HepG2 (cell line): ENCODE measurements at regions not wholly inside any gene's neighbourhood (a gene's known extent, or its start where the extent isn't known, plus 50 kb on each side); places are given as distances from the start of the nearest gene placed in this dataset.

Source experiments
- ATAC-seq: fragments of 200-7000 bp; cut with Tn5 transposase; 3 replicates; pipeline ENCODE4 v1.9.1; 2020; ENCODE audit warnings: mild to moderate bottlenecking, moderate library complexity
- BruUV-seq: library from RNA; stranded (reverse); fragments of 400-500 nt; replicated peaks from 2 replicates; lab custom pipeline; 2021; lab: Mats Ljungman, UMichigan
- CTCF ChIA-PET: fragments of 300-600 bp; formaldehyde crosslinking; extraction: SDS; loops from one replicate; lab custom pipeline; 2021; ENCODE audit warnings: low total read pairs, inconsistent platforms, low intra/inter-chr PET ratio; lab: Yijun Ruan, JAX
- POLR2A ChIA-PET: fragments of 350-600 bp; sonication (Branson Sonifier 250); formaldehyde crosslinking; loops from one replicate; lab custom pipeline; 2020; ENCODE audit warnings: antibody characterized with exemption, inconsistent platforms; lab: Yijun Ruan, JAX
- DNase-seq: peaks from one replicate; pipeline ENCODE4 v3.0.0-alpha.2; 2015; ENCODE audit warnings: low spot score
- FAIRE-seq: peaks from 3 replicates; lab custom pipeline; 2011; peaks lifted over from hg19 to GRCh38; lab: Jason Lieb, UNC
- H2AFZ ChIP-seq: one replicate; pipeline ENCODE4 v1.6.1; 2011; ENCODE audit warnings: low read length, inconsistent platforms
- H3K27ac ChIP-seq: fragments of 300-600 bp; 3 replicates; pipeline ENCODE4 v1.8.0; 2011; ENCODE audit warnings: mixed run types, mild to moderate bottlenecking, mixed read lengths, low read length, inconsistent platforms; ENCODE audit not compliant: insufficient read depth; ENCODE audit errors: extremely low read length
- H3K27me3 ChIP-seq, 2 experiments: fragments of 200-600 bp in 1 of 2; 2 replicates in 1 of 2; 3 replicates in 1 of 2; pipeline versions ENCODE4 v1.6.0 to v1.8.0; 2011; ENCODE audit warnings: low read length in 2 of 2, mild to moderate bottlenecking in 2 of 2, moderate library complexity in 2 of 2, inconsistent platforms in 1 of 2; ENCODE audit not compliant: insufficient read depth in 2 of 2, control insufficient read depth in 1 of 2
- H3K36me3 ChIP-seq, 2 experiments: fragments of 200-600 bp in 1 of 2; replicated peaks in 1 of 2; 2 replicates in 1 of 2; 3 replicates in 1 of 2; pipeline versions ENCODE4 v1.5.1 to v1.8.0; 2011; ENCODE audit warnings: low read length in 2 of 2, inconsistent platforms in 1 of 2; ENCODE audit not compliant: insufficient read depth in 2 of 2, control insufficient read depth in 1 of 2
- H3K4me1 ChIP-seq: 2 replicates; pipeline ENCODE4 v1.5.1; 2012; ENCODE audit warnings: low read length, inconsistent platforms; ENCODE audit not compliant: insufficient read depth
- H3K4me2 ChIP-seq: 2 replicates; pipeline ENCODE4 v1.6.0; 2011; ENCODE audit warnings: low read depth, low read length, inconsistent platforms
- H3K4me3 ChIP-seq, 3 experiments: fragments of 200-600 bp in 1 of 3; sonication (generic), shearing (Covaris generic) in 1 of 3; replicated peaks in 1 of 3; 2 replicates each; pipeline ENCODE4 v1.5.1; 2011 to 2016; ENCODE audit warnings: low read length in 3 of 3, inconsistent platforms in 2 of 3, low read depth in 2 of 3, mild to moderate bottlenecking in 2 of 3, control low read depth in 1 of 3, mixed read lengths in 1 of 3; ENCODE audit not compliant: insufficient read depth in 1 of 3
- H3K79me2 ChIP-seq: one replicate; pipeline ENCODE4 v1.6.1; 2011; ENCODE audit warnings: low read length, inconsistent platforms; ENCODE audit not compliant: insufficient read depth
- H3K9ac ChIP-seq: 2 replicates; pipeline ENCODE4 v1.6.0; 2011; ENCODE audit warnings: mild to moderate bottlenecking, low read depth, low read length, inconsistent platforms; ENCODE audit not compliant: insufficient read depth
- H3K9me3 ChIP-seq: 2 replicates; pipeline ENCODE4 v1.5.1; 2012; ENCODE audit warnings: mild to moderate bottlenecking, low read length
- H4K20me1 ChIP-seq: 2 replicates; pipeline ENCODE4 v1.6.0; 2011; ENCODE audit warnings: inconsistent platforms, mild to moderate bottlenecking, low read length, moderate library complexity; ENCODE audit not compliant: insufficient read depth
- ATRX ChIP-seq: sonication (generic); formaldehyde crosslinking; IDR thresholded peaks from 2 replicates; pipeline ENCODE4 v1.4.0; 2020; ENCODE audit warnings: missing genetic modification reagents, borderline replicate concordance
- CREB3 ChIP-seq: sonication (generic); formaldehyde crosslinking; IDR thresholded peaks from 2 replicates; pipeline ENCODE4 v1.5.0; 2020; ENCODE audit warnings: missing genetic modification reagents
- EZH2 ChIP-seq: conservative IDR thresholded peaks from 2 replicates; pipeline ENCODE4 v1.6.1; 2012; ENCODE audit warnings: mild to moderate bottlenecking, low read depth, low read length, moderate library complexity
- HIVEP1 ChIP-seq: sonication (generic); formaldehyde crosslinking; IDR thresholded peaks from 2 replicates; pipeline ENCODE4 v1.4.0; 2020; ENCODE audit warnings: mild to moderate bottlenecking, missing genetic modification reagents
- HOXA3 ChIP-seq: sonication (generic); formaldehyde crosslinking; IDR thresholded peaks from 2 replicates; pipeline ENCODE4 v1.5.0; 2020; ENCODE audit warnings: missing genetic modification reagents
- MAFG ChIP-seq: sonication (generic); formaldehyde crosslinking; IDR thresholded peaks from 2 replicates; pipeline ENCODE4 v1.5.1; 2020; ENCODE audit warnings: mild to moderate bottlenecking, missing genetic modification reagents
- NR0B2 ChIP-seq: sonication (generic); formaldehyde crosslinking; IDR thresholded peaks from 2 replicates; pipeline ENCODE4 v1.4.0; 2020; ENCODE audit warnings: mild to moderate bottlenecking, missing genetic modification reagents
- NR2F2 ChIP-seq: IDR thresholded peaks from 2 replicates; pipeline ENCODE4 v1.6.1; 2012; ENCODE audit warnings: low read depth, inconsistent platforms, borderline replicate concordance
- PRDM10 ChIP-seq: sonication (generic); formaldehyde crosslinking; IDR thresholded peaks from 2 replicates; pipeline ENCODE4 v1.4.0; 2020; ENCODE audit warnings: low read depth, missing genetic modification reagents
- RCOR2 ChIP-seq: IDR thresholded peaks from 2 replicates; pipeline ENCODE4 v1.6.1; 2016; ENCODE audit warnings: missing biosample characterization, missing genetic modification reagents
- REL ChIP-seq: sonication (generic); formaldehyde crosslinking; conservative IDR thresholded peaks from 2 replicates; pipeline ENCODE4 v1.8.0; 2022; ENCODE audit warnings: mild to moderate bottlenecking, missing genetic modification reagents, moderate library complexity
- ZNF20 ChIP-seq: sonication (generic); formaldehyde crosslinking; IDR thresholded peaks from 2 replicates; pipeline ENCODE4 v1.4.0; 2020; ENCODE audit warnings: mild to moderate bottlenecking, moderate library complexity, missing genetic modification reagents
- ZNF335 ChIP-seq: sonication (generic); formaldehyde crosslinking; IDR thresholded peaks from 2 replicates; pipeline ENCODE4 v1.4.0; 2020; ENCODE audit warnings: missing genetic modification reagents
- ZNF430 ChIP-seq: sonication (generic); formaldehyde crosslinking; IDR thresholded peaks from 2 replicates; pipeline ENCODE4 v1.9.0; 2021; ENCODE audit warnings: mild to moderate bottlenecking, missing genetic modification reagents
- ZNF501 ChIP-seq: sonication (generic); formaldehyde crosslinking; IDR thresholded peaks from 2 replicates; pipeline ENCODE4 v1.5.1; 2020; ENCODE audit warnings: mild to moderate bottlenecking, moderate library complexity, missing genetic modification reagents
- WGBS: methylation state at CpG from one replicate; pipeline ENCODE4 v1.1.6; 2017; ENCODE audit warnings: low lambda C conversion rate; 5-methylcytosine and 5-hydroxymethylcytosine counted together
- in situ Hi-C: cut with HindIII; loops from 2 replicates; pipeline ENCODE4 v1.10.0; 2017; ENCODE audit warnings: low pct_unique_long_range_greater_than_20kb; ENCODE audit not compliant: extremely low pct_ligation_motif_present
- intact Hi-C: fragments of 100-400 bp; cut with micrococcal nuclease; formaldehyde crosslinking; loops from one replicate; pipeline ENCODE4 v1.10.0; 2022; ENCODE audit not compliant: unreplicated experiment

GRCh38 chr19:28292822-28293500 lies 920.0 kb downstream of the UQCRFS1 start:
- Histone ChIP-seq H3K4me2 (no peak overlapping the region), H3K36me3 (no peaks in the 10 kb centered on the region), H3K79me2 (no peaks in the 10 kb centered on the region), H3K9ac (no peak overlapping the region)
- intact Hi-C loops (no loop called here), in situ Hi-C loops (no loop called here)
- no peak for TF ChIP-seq CREB3 (CRISPR knock-in tag)
- TF ChIP-seq EZH2, result no peak
- no peak for TF ChIP-seq MAFG
- TF ChIP-seq ZNF430 (CRISPR knock-in tag), result no peak
- no peak for TF ChIP-seq HIVEP1
- TF ChIP-seq HOXA3 (CRISPR knock-in tag), result no peak
- TF ChIP-seq, all 625 proteins: peak for 0
- Histone ChIP-seq H3K4me3 (no peak overlapping the region), H3K4me1 (no peaks in the 10 kb centered on the region), H4K20me1 (no peaks in the 10 kb centered on the region), H3K9me3 (peaks cover 87% of the 10 kb centered on the region), H2AFZ (no peak overlapping the region), H3K27ac (no peak overlapping the region), H3K27me3 (no peaks in the 10 kb centered on the region)
- WGBS, result 41% methylated on average over 8 of the region's 10 CpGs
- no TSS peak for BruUV-seq
- ChIA-PET POLR2A (no interaction called here), CTCF (no interaction called here)
- FAIRE-seq, result no peak
- ATAC-seq, result no peak
- no peak for DNase-seq

GRCh38 chr19:28291874-28292273 lies 921.1 kb downstream of the UQCRFS1 start:
- no peak overlapping the region for H3K9ac ChIP-seq
- no peak overlapping the region for H3K4me3 ChIP-seq
- peaks cover 87% of the 10 kb centered on the region for H3K9me3 ChIP-seq
- H3K79me2 ChIP-seq, result no peaks in the 10 kb centered on the region
- intact Hi-C loops, result no loop called here
- no peaks in the 10 kb centered on the region for H3K36me3 ChIP-seq
- H3K27ac ChIP-seq, result no peak overlapping the region
- POLR2A ChIA-PET, result no interaction called here
- WGBS, result 0% methylated on average over 4 of the region's 4 CpGs
- FAIRE-seq, result no peak
- H4K20me1 ChIP-seq, result no peaks in the 10 kb centered on the region
- no peak overlapping the region for H2AFZ ChIP-seq
- in situ Hi-C loops, result no loop called here
- H3K4me1 ChIP-seq, result no peaks in the 10 kb centered on the region
- H3K4me2 ChIP-seq, result no peak overlapping the region
- no peak for DNase-seq
- CTCF ChIA-PET, result no interaction called here
- ATAC-seq, result no peak
- no peaks in the 10 kb centered on the region for H3K27me3 ChIP-seq
- no TSS peak for BruUV-seq
- TF ChIP-seq PRDM10 (CRISPR knock-in tag) (no peak), ZNF501 (CRISPR knock-in tag) (no peak), REL (CRISPR knock-in tag) (no peak), NR0B2 (CRISPR knock-in tag) (no peak), NR2F2 (no peak), ATRX (CRISPR knock-in tag) (no peak), ZNF20 (CRISPR knock-in tag) (no peak), RCOR2 (CRISPR knock-in tag) (no peak), ZNF335 (CRISPR knock-in tag) (no peak)
